ENCODE measurements at regions not wholly inside any gene's neighbourhood (a gene's known extent, or its start where the extent isn't known, plus 50 kb on each side); places are given as distances from the start of the nearest gene placed in this dataset.

DNA sequence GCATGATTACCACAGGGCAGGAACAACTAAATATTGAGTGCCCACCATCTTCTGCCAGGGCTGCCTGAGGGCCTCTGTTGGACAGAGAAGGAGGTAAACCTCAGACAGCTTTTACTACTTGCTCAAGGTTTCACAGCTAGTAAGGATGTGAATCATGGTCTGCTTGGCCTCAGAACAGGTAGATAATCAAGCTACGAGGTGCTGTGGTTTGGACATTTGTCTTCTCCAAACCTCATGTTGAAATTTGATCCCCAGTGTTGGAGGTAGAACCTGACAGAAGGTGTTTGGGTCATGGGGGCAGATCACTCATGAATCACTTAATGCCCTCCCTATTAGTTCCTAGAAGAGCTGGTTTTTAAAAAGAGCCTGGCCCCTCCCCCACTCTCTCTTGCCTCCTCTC, 541.2 kb upstream of the TRPC7 start:
- TF ChIP-seq POLR2A (IDR thresholded peaks at IDR 0.05; ENCODE audit: low read depth, low read length) (no peak), POLR2AphosphoS5 (IDR thresholded peaks at IDR 0.05; ENCODE audit: low read depth, low read length) (no peak), SPI1 (IDR thresholded peaks at IDR 0.05; ENCODE audit: low read depth, low read length) (no peak), TAF1 (IDR thresholded peaks at IDR 0.05; ENCODE audit: low read depth, low read length) (no peak)

Measured in GM12891 (cell line).